GM19239 (cell line): ENCODE measurements at regions not wholly inside any gene's neighbourhood (a gene's known extent, or its start where the extent isn't known, plus 50 kb on each side); places are given as distances from the start of the nearest gene placed in this dataset.
"Not testable (repeated sequence)": the region's sequence is repeated elsewhere in the genome, so short reads cannot be mapped to it uniquely, and the experiment has no call there.

Source experiments
- DNase-seq: peaks from one replicate; pipeline ENCODE4 v3.0.0; 2011; ENCODE audit warnings: low spot score; ENCODE audit not compliant: insufficient read length
- FAIRE-seq: peaks from 2 replicates; lab custom pipeline; 2011; peaks lifted over from hg19 to GRCh38; lab: Jason Lieb, UNC

DNA sequence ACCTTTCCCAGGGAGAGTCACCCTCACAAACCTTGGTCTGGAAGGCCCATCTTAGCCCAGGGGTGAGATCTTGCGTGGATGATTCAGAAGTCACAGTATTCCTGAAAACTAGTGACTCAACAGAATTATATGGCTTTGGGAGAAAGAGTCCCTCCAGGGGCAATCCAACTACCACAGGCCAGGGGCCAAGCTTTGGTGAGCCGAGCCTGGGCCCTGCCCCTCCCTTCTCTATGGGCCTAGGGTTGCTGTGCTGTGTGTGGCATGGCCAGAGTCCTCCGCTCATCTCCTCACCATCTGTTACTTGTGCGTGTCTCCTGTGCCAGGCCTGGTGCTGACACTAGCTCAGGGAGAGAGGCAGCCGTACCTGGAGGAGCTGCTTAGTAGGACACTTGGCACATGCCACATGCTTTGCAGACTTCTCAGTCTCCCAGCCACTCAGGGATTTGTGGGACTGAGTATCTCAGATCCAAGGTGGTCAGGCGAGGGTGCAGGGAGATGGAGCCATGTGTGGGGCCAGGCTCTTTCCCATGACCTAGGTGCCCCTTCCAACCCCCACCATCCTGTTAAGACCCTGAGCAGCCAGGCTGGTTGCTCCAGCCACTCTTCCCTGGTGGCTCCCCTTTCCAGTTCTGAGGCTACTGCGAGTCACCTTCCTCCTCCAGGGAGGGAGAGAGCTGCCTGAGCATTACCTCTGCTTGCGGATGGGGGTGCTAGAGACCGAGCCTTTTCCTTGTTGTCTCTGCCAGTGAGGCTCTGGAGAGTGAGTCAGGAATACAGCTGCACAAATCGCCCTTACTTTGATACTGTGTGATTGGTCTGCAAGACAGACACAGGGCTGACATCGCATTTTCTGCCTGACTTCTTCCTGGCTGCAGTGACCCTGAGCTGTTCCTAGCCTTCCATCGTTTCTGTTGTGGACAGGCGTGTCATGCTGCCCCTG lies 94.1 kb downstream of the SLC25A47 start:
- FAIRE-seq (no peak), DNase-seq (no peak)

DNA sequence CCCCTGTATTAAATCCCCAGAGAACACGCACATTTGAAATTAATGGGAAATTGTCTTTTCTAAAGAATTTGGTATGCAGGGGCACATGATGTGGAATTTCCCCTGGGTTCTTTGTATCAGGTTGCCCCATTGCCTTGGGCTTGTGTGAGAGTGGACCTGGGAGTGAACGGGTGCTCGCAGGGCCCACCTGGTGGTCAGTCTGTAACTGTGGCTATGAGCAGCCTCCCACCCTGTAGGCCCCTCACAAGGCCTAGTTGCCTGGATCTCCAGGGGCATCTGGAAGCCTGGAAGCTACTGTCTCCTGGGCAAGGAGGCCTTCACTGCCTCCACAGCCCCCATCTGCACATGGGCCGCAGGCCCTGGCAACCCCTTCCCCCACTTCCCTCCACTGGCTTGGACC lies 96.7 kb downstream of the SLC25A47 start:
- no peak for FAIRE-seq

DNA sequence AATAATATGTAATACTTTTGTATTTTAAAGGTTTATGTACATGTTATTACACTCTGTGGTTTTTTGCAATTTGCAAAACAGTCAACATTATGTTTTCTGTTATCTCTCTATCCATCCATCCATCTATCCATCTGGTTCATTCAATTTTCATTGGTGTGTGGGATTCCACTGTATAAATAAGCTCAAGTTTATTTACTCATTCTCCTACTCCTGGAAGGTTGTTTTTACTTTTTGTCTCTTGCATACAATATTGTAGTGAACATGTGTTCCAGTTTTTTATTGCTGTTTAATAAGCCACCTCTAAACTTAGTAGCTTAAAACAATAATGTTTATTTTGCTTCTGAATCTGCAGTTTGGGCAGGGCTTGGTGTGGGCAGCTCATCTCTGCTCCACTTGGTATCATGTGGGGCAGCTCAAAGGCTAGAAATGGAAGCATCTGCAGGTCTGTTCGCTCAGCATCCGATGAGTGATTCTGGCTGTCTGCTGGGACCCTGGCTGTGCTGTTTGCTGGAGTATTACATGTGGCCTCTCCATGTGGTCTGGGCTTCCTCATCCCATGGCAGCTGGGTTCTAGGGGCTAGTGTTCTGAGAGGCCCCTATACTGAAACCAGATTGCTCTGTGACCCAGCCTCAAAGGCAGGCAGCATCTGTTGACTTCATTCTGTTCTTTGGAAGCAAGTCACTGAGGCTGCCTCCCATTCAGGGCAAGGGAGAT lies 98.8 kb downstream of the SLC25A47 start:
- DNase-seq (no peak), FAIRE-seq (no peak)

More for the DNA sequence above, 96.7 kb downstream of the SLC25A47 start:
- no peak for DNase-seq

DNA sequence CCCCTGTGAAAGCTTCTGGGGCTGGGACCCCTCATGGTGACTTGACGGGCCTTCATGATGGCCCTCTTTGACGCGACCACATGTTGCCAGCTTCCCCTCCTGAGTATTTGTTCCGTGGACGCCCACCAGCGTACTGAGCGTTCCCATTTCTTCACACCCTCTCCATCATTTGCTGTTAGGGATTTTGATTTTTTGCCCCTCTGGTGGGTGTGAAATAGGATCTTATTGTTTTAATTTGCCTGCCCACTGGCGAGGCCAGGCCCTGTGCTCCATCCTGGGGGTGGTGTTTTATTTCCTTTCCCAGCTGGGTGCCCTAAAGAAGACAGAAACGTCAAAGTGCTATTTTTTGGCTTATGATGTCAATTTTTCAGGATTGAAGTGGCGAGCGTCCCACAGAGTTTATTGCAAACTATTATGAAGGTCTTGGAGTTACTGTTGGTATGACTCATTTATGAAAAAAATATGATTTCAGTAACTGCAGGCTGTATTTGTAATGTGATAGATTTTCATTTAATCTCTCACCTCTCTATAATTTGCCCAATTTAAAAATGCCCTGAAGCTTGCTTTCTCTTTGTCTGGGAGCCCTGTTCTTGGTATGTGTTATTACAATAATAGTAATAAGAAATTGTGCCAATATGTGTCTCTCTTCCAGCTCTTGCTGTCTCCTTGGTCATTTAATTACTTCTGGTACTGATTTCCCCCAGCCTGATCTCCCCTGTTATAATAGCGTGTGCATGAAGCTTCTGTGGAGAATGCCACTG lies 99.6 kb downstream of the SLC25A47 start:
- FAIRE-seq (no peak), DNase-seq (no peak)

DNA sequence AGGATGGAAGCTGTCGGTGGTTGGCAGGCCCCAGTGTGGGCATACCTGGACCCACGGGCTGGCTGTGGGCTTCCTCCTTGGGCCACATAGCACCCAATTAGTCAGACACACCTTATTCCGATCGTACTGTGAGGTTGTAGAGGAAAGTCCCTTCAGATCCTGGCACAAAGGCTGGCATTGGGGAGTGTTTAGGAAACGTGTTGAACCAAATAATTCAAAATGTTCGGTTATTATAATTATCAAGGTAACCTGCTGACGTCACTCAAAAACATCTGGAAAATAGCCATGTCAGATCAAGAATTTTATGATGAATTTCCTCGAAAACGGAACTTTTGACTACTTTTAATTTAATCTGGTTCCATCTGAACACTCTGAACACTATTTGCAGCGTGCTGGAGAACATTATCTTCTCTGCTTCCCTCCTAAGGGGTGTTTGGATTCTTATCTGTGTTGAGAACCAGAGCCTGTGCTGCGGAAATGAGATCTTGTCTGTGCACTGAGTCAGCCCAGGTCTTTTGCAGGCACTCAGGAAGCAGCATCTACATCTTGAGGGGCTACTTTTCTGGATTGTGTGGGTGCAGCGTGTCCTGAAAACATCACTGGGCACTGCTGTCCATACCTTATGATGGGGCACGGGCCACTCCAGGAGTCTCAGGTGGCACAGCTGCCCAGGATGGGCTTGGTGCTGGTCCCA lies 100.3 kb downstream of the SLC25A47 start:
- FAIRE-seq (no peak), DNase-seq (no peak)

DNA sequence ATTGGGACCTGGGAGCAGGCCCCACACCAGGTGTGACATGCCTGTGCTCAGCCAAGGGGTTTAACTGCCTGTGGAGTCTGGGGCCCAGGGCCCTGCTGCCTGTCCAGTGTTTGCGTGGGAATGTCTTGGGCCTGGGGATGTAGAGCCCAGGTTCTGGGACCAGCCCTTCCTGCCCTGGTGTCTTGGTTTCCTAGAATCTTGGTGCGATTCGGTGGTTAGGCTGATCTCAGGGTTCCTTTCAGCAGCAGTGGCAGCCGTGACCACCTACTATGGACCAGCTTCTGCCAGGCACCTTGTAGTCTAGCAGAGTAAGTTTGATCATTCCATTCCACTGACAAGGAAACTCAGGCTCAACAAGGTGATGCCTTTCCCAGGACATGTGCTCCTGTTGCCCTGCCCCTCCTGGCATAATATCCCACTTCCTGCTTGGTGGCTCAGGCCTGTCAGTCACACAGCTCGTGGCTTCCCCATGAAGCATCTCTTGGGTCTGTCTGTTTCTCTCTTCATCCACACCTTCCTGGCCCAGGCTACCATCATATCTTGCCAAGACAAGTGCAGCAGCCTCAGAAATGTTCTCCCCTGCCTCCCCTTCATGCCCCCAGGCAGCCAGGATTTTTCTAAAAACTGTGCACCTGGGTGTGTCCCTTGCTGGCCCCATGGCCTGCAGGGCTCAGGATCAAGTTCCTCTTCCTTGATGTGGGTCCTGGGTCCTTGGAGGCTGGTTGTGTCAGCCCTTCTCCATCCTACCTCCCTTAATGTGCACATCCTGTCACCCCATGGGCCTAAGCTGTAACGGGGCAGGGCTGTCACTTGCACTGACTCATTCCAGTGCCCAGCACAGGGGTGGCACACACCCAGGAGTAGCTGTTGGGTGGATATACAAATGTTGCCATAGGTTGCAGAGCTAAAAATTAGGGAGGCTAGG lies 101.6 kb downstream of the SLC25A47 start:
- DNase-seq (no peak), FAIRE-seq (no peak)

DNA sequence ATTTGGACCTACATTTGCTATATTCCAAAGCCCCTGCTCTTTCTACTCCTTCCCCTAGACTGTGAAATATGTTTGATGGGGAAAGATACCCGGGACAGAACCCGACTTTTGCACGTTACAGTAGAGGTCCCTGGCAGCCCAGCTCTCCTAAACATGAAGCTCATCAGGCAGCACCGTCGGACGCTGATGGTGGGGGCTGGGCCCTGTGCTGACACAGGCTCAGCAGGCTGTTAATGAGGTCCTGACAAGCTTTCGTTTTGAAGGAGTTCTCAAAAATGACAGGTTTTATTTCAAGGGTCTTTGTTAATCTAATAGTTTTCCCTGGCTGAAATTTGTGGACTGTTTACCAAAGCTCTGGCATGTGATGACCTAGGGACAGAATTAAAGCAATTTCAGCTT lies 102.3 kb downstream of the SLC25A47 start:
- DNase-seq, result no peak
- FAIRE-seq, result no peak

DNA sequence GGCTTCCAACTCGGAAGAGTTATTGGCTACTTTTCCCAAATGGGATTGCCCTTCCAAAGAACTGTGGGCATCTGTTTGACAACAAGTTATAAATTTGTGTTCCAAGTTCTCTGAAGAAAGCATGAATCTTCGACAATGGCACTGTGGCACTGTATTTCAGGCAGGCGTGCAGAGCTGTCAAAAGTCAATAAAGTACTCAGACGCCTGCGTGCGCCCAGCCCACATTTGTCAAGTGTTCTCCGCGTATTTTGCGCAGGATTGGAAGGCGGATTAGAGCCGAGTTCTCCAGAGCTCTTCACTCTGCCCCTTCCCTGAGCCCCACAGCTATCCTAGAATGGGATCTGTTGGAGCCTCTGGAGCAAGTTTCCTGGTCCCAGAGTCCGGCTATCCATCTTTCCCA lies 103.2 kb downstream of the SLC25A47 start:
- FAIRE-seq (no peak), DNase-seq (no peak)

DNA sequence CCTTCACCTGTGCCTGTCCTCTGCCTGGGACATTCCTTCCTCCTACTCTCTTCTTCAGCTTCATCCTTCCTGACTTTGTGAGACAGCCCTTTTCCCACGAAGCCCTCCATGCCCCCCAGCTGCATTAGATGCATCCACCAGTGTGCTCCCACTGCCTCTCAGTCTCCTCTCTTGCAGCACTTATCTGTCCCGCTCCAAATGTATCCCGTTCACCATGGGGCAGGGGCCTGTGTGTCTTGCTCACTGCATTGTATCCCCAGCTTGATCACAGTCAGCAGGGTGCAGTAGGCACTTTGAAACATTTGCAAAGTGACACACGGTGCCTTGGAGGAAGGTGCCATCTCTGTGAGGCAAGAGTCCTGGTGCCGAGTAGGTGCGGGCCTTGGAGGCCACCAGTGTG lies 104.0 kb downstream of the SLC25A47 start:
- FAIRE-seq (no peak), DNase-seq (no peak)

DNA sequence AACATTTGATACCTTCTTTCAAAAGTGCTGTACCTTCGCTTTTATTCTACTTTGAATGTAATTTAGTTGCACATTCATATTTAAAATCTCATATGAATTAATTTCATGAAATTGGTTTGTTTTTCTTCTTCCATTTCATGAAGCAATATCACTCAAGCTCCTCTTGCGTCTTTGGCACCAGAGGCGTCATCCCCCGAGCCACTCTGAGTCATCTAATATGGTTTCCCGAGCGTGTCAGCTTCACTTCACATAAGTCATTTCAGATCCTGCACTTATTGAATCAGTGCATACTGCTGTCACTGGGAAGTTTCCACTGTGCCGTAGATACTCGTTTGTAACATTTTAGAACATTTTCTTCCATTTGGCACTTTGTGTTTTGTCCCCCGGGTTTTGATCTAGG lies 105.6 kb downstream of the SLC25A47 start:
- no peak for FAIRE-seq

DNA sequence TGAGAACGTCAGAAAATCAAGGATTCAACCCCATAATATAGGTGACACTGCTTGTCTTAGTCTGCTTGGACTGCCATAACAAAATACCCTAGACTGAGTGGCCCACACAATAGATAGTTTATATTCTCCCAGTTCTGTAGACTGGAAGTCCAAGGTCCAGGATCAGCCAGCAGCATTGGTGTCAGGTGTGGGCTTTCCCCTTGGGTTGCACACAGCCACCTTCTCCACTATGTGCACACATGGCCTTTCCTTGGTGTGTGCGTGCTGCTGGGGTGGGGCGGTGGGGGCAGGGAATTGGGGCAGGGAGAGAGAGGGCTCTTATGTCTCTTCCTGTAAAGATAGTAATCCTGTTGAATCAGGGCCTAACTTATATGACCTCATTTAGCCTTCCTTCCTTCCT lies 106.4 kb downstream of the SLC25A47 start:
- FAIRE-seq, result no peak
- DNase-seq, result no peak

More for the DNA sequence above, 105.6 kb downstream of the SLC25A47 start:
- no peak for DNase-seq

DNA sequence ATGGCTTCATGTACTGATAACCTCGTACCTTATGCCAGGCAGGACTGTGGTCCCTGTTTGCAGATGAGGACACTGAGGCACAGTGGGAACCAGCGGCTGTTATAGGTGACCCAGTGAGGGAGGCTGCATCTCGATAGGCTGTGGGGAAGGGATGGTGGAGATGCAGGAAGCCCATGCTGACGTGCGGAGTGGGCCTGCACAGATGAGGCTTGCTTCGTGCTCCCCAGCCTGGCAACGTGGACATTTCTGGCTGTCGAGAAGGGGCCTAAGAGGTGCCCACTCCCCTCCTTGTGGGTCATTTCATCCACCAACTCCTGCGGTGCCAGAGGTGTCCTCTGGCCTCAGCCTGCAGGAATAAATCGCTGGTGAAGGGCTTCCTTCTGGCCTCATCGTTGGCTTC lies 107.4 kb downstream of the SLC25A47 start:
- DNase-seq, result no peak
- no peak for FAIRE-seq

DNA sequence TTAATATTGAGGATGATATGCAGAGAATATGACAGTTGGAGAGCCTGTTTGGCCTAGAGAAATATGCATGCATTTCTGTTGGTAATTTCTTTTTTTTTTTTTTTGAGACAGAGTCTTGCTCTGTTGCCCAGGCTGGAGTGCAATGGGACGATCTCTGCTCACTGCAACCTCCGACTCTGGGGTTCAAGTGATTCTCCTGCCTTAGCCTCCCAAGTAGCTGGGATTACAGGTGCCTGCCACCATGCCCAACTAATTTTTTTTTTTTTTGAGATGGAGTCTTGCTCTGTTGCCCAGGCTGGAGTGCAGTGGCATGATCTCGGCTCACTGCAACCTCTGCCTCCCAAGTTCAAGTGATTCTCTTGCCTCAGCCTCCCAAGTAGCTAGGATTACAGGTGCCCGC lies 108.3 kb downstream of the SLC25A47 start:
- not testable (repeated sequence) for FAIRE-seq, DNase-seq

DNA sequence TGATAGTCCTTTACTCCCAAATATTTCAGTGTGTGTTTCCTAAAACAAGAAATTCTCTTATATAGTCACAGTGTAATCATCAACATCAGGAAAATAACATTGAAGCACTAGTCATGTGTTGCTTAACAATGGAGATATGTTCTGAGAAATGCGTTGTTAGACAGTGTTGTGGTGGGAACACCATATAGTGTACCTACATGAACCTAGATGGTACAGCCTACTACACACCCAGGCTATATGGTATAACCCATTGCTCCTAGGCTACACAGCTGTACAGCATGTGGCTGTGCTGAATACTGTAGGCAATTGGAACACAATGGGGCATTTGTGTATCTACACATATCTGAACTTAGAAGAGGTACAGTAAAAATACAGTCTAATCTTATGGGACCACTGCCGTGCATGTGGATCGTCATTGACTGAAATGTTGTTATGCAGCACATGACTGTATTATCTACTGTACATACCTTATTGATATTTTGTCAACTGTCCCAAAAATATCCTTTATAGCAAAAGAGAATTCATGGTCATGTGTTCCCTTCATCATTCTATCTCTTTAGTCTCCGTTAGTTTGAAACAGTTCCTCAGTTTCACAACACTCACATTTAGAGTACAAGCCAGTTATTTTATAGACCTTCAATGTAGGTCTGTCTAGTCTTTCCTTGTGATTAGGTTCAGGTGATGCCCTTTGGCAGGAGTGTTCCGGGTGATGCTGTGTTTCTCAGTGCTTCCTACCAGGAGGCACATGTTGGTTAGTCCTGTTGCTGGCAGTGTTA lies 109.7 kb downstream of the SLC25A47 start:
- no peak for DNase-seq
- FAIRE-seq, result no peak

DNA sequence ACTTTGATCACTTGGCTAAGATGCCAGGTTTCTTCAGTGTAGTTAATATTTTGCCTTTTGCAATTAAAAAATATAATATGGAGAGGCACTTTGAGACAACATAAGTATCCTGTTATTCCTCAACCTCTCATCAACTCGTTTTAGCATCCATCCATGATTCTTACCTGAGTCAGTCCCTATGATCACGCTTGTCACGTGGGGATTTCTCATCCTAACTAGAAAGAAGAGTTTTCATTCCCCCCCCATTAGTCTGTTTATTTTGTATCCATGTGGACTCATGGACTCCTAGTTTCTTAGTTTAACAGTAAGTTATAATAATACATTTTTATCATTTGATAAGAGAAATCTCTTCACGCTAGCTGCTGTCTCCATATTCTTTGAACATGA lies 110.3 kb downstream of the SLC25A47 start:
- no peak for DNase-seq
- FAIRE-seq, result no peak

DNA sequence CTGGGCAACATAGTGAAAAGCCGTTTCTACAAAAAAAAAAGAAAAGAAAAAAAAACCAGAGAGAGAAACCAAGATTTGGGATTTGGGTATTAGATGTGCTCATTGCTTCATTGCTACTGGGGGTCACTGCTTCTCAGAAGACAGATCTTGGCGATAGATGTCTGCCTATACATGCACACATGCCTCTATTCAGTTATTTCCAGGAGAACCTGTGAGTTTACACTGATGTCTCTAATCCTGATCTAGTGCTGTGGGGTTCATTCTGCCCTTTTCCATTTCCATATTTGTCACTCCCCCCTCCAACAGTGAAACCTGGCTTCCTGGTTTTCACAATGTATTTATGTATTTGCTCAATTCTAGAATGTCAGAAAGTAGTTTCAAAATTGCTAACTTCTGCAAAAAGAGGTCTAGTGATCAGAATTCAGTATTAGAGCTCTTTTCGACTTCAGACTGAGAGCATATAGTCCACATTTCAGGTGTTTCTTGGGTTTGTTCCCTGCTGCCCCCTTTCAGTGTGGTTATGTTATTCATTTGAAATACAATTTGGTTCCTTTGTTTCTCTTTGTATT lies 111.0 kb downstream of the SLC25A47 start:
- DNase-seq (no peak), FAIRE-seq (no peak)

DNA sequence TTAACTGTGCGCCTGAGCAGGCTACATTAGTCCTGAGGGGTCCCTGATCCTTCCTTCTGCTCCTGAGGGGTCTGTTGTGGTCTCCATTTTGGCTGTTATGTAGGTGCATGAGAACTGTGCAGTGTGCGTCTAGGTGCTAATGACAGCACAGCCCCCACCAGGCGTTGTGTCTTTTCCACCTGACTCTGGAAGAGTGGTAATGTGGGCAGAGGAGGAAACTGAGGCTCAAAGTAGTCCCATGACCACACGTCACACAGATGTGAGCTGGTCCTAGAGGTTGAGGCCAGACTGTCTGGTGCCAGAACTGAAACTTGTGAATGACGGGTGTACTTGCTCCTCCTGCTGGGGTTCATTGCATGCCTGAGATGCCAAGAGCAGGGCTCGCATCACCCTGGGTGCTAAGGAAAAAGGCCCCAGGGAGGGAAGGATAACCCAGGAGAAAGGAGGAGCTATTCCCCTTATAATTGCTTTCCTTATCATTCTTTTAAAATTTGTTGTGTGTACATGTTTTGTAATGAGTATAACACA lies 111.8 kb downstream of the SLC25A47 start:
- DNase-seq (no peak), FAIRE-seq (no peak)

DNA sequence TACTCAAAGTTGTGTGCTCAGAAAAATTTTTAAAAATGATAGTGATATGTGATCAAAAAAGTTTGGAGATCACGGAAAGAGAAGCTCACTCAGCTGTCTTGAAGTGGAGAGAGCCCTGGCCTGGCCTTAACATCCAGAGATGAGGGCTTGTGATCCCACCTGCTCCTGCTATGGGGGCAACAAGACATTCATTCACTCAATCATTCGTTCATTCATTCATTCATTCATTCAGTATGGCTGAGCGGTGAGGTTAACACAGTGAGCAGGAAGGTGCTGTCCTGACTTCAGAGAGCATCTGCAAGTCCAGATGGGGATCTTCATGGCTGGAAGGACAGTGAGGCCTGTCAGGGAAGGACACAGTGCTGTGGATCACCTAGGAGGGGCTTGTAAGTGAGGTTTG lies 112.3 kb downstream of the SLC25A47 start:
- FAIRE-seq (no peak), DNase-seq (no peak)
